Iris pigment epithelial cell (primary cell): ENCODE measurements at regions not wholly inside any gene's neighbourhood (a gene's known extent, or its start where the extent isn't known, plus 50 kb on each side); places are given as distances from the start of the nearest gene placed in this dataset.

Experiments used
- DNase-seq: peaks from one replicate; pipeline ENCODE4 v3.0.0-alpha.2; 2011; ENCODE audit warnings: low read depth

GRCh38 chr9:78806492-78807160, 509.7 kb downstream of the PSAT1 start:
- DNase-seq: peak; percentile 7

GRCh38 chr9:78807286-78807685, 510.4 kb downstream of the PSAT1 start:
- peak; percentile 15 for DNase-seq

- DNase-seq: no peak
Observed at GRCh38 chr9:78808048-78808447, 511.1 kb downstream of the PSAT1 start.

- DNase-seq: peak; percentile 47
Observed at GRCh38 chr9:78811622-78812276, 514.8 kb downstream of the PSAT1 start.

GRCh38 chr9:78812665-78813064, 515.7 kb downstream of the PSAT1 start:
- DNase-seq: no peak

GRCh38 chr9:78813602-78814180, 516.8 kb downstream of the PSAT1 start:
- no peak for DNase-seq

- DNase-seq: peak; percentile 33
Observed at GRCh38 chr9:78821126-78821822, 524.3 kb downstream of the PSAT1 start.

- no peak for DNase-seq
Observed at GRCh38 chr9:78826527-78826926, 529.6 kb downstream of the PSAT1 start.

- DNase-seq: no peak
Observed at GRCh38 chr9:78828521-78828920, 531.6 kb downstream of the PSAT1 start.

GRCh38 chr9:78830301-78830700, 533.4 kb downstream of the PSAT1 start:
- no peak for DNase-seq

- no peak for DNase-seq
Observed at GRCh38 chr9:78831726-78832125, 534.8 kb downstream of the PSAT1 start.

- DNase-seq: peak; percentile 11
Observed at GRCh38 chr9:78835928-78836450, 539.1 kb downstream of the PSAT1 start.

GRCh38 chr9:78839252-78839651, 542.3 kb downstream of the PSAT1 start:
- DNase-seq: no peak

- DNase-seq: no peak
Observed at GRCh38 chr9:78848061-78848460, 551.1 kb downstream of the PSAT1 start.

- no peak for DNase-seq
Observed at GRCh38 chr9:78856144-78856543, 559.2 kb downstream of the PSAT1 start.

GRCh38 chr9:78856781-78857180, 559.9 kb downstream of the PSAT1 start:
- no peak for DNase-seq

GRCh38 chr9:78857373-78858225, 560.7 kb downstream of the PSAT1 start:
- DNase-seq: no peak

- no peak for DNase-seq
Observed at GRCh38 chr9:78858266-78858665, 561.3 kb downstream of the PSAT1 start.

GRCh38 chr9:78860801-78861475, 564.0 kb downstream of the PSAT1 start:
- DNase-seq: peak; percentile 92

GRCh38 chr9:78863531-78863930, 566.6 kb downstream of the PSAT1 start:
- no peak for DNase-seq

GRCh38 chr9:78865737-78866136, 568.8 kb downstream of the PSAT1 start:
- no peak for DNase-seq
